IMR-90 (cell line): ENCODE measurements at regions not wholly inside any gene's neighbourhood (a gene's known extent, or its start where the extent isn't known, plus 50 kb on each side); places are given as distances from the start of the nearest gene placed in this dataset.
A peak's percentile ranks its signal among the peaks of the same experiment; 100 is the strongest.

Experiments
- ATAC-seq: fragments of 200-7000 bp; cut with Tn5 transposase; 2 replicates; pipeline ENCODE4 v1.9.1; 2020; ENCODE audit warnings: low read depth, mild to moderate bottlenecking, moderate library complexity
- BruUV-seq: library from RNA; stranded (reverse); fragments of 400-500 nt; replicated peaks from 2 replicates; lab custom pipeline; 2021; lab: Mats Ljungman, UMichigan
- CTCF ChIA-PET: fragments of 300-600 bp; formaldehyde crosslinking; extraction: SDS; loops from one replicate; lab custom pipeline; 2021; ENCODE audit warnings: antibody characterized with exemption; lab: Yijun Ruan, JAX
- POLR2A ChIA-PET: fragments of 300-600 bp; sonication (Branson Sonifier 250); formaldehyde crosslinking; loops from one replicate; lab custom pipeline; 2022; ENCODE audit warnings: antibody characterized with exemption; ENCODE audit not compliant: unreplicated experiment; lab: Charles Lee
- DNase-seq: peaks from one replicate; pipeline ENCODE4 v3.0.0; 2013
- H2AFZ ChIP-seq: replicated peaks from 2 replicates; pipeline ENCODE3; 2013; ENCODE audit warnings: low read length, mild to moderate bottlenecking; ENCODE audit not compliant: poor library complexity
- H2AK5ac ChIP-seq: 2 replicates; pipeline ENCODE4 v1.6.1; 2013; ENCODE audit warnings: low read depth, low read length, inconsistent platforms
- H2AK9ac ChIP-seq: replicated peaks from 2 replicates; pipeline ENCODE3; 2013; ENCODE audit warnings: mild to moderate bottlenecking, low read depth, low read length, moderate library complexity; ENCODE audit not compliant: poor library complexity
- H2BK120ac ChIP-seq: 2 replicates; pipeline ENCODE4 v1.6.1; 2013; ENCODE audit warnings: low read depth, low read length, inconsistent platforms
- H2BK15ac ChIP-seq: 3 replicates; pipeline ENCODE4 v1.6.1; 2013; ENCODE audit warnings: low read depth, low read length, inconsistent platforms
- H2BK20ac ChIP-seq: 2 replicates; pipeline ENCODE4 v1.6.1; 2013; ENCODE audit warnings: low read depth, mild to moderate bottlenecking, inconsistent platforms, low read length, moderate library complexity
- H2BK5ac ChIP-seq: 2 replicates; pipeline ENCODE4 v1.6.1; 2013; ENCODE audit warnings: mild to moderate bottlenecking, low read depth, low read length, inconsistent platforms; ENCODE audit not compliant: poor library complexity, severe bottlenecking
- H3K14ac ChIP-seq: replicated peaks from 2 replicates; pipeline ENCODE4 v1.6.1; 2013; ENCODE audit warnings: low read depth, low read length, inconsistent platforms
- H3K18ac ChIP-seq: 2 replicates; pipeline ENCODE4 v1.6.1; 2013; ENCODE audit warnings: low read depth, low read length, control low read depth
- H3K23ac ChIP-seq: 2 replicates; pipeline ENCODE4 v1.6.1; 2013; ENCODE audit warnings: low read depth, low read length, inconsistent platforms
- H3K27ac ChIP-seq: 2 replicates; pipeline ENCODE4 v1.5.1; 2013; ENCODE audit warnings: mild to moderate bottlenecking, control low read depth, low read length; ENCODE audit not compliant: insufficient read depth
- H3K27me3 ChIP-seq: 2 replicates; pipeline ENCODE4 v1.6.1; 2013; ENCODE audit warnings: low read length; ENCODE audit not compliant: control insufficient read depth, insufficient read depth
- H3K36me3 ChIP-seq: 2 replicates; pipeline ENCODE4 v1.6.1; 2013; ENCODE audit warnings: low read length, mixed read lengths; ENCODE audit not compliant: control insufficient read depth, insufficient read depth
- H3K4ac ChIP-seq: 2 replicates; pipeline ENCODE4 v1.6.1; 2013; ENCODE audit warnings: low read depth, low read length, inconsistent platforms
- H3K4me1 ChIP-seq: 2 replicates; pipeline ENCODE4 v1.6.1; 2013; ENCODE audit warnings: low read length, mixed read lengths; ENCODE audit not compliant: control insufficient read depth, insufficient read depth
- H3K4me2 ChIP-seq: 2 replicates; pipeline ENCODE4 v1.6.1; 2013; ENCODE audit warnings: low read depth, mild to moderate bottlenecking, control low read depth, low read length, moderate library complexity
- H3K4me3 ChIP-seq: 2 replicates; pipeline ENCODE4 v1.5.1; 2013; ENCODE audit warnings: low read depth, mild to moderate bottlenecking, control low read depth, low read length, moderate library complexity; ENCODE audit not compliant: insufficient read depth
- H3K56ac ChIP-seq: 2 replicates; pipeline ENCODE4 v1.6.1; 2013; ENCODE audit warnings: low read length, inconsistent platforms; ENCODE audit not compliant: insufficient read depth; ENCODE audit errors: extremely low read depth
- H3K79me1 ChIP-seq, 2 experiments: 2 replicates each; pipeline ENCODE4 v1.6.1; 2013; ENCODE audit warnings: low read length in 2 of 2, inconsistent platforms in 1 of 2, low read depth in 1 of 2
- H3K9ac ChIP-seq: 2 replicates; pipeline ENCODE4 v1.6.1; 2013; ENCODE audit warnings: low read depth, low read length, control low read depth
- H3K9me1 ChIP-seq: 2 replicates; pipeline ENCODE4 v1.6.1; 2013; ENCODE audit warnings: low read length, inconsistent platforms; ENCODE audit not compliant: insufficient read depth
- H3K9me3 ChIP-seq: 2 replicates; pipeline ENCODE4 v1.6.1; 2013; ENCODE audit warnings: low read length; ENCODE audit not compliant: control insufficient read depth, insufficient read depth
- H4K20me1 ChIP-seq: 2 replicates; pipeline ENCODE4 v1.6.1; 2013; ENCODE audit warnings: low read length, inconsistent platforms; ENCODE audit not compliant: insufficient read depth
- H4K5ac ChIP-seq: 2 replicates; pipeline ENCODE4 v1.6.1; 2013; ENCODE audit warnings: mild to moderate bottlenecking, low read depth, low read length, control low read depth
- H4K8ac ChIP-seq, 2 experiments: 2 replicates each; pipeline ENCODE4 v1.6.1; 2013; ENCODE audit warnings: low read depth in 2 of 2, low read length in 2 of 2, control low read depth in 1 of 2, inconsistent platforms in 1 of 2
- H4K91ac ChIP-seq: 2 replicates; pipeline ENCODE4 v1.6.1; 2013; ENCODE audit warnings: low read depth, low read length, inconsistent platforms; ENCODE audit not compliant: insufficient read depth
- BHLHE40 ChIP-seq: fragments of 150-350 bp; IDR thresholded peaks from 2 replicates; pipeline ENCODE4 v1.6.1; 2016; ENCODE audit warnings: mild to moderate bottlenecking, low read depth, low read length
- CEBPB ChIP-seq: IDR thresholded peaks from 2 replicates; pipeline ENCODE4 v1.6.1; 2012; ENCODE audit warnings: low read depth, low read length, improper control_type of control experiment
- CHD1 ChIP-seq: IDR thresholded peaks from 2 replicates; pipeline ENCODE4 v1.6.1; 2012; ENCODE audit warnings: low read depth, low read length, improper control_type of control experiment
- CTCF ChIP-seq: conservative IDR thresholded peaks from 2 replicates; pipeline ENCODE4 v1.5.1; 2012; ENCODE audit warnings: mild to moderate bottlenecking, low read depth, low read length, improper control_type of control experiment
- FOS ChIP-seq: fragments of 150-350 bp; IDR thresholded peaks from 2 replicates; pipeline ENCODE4 v1.6.1; 2016; ENCODE audit warnings: low read depth, low read length
- MAFK ChIP-seq: IDR thresholded peaks from 2 replicates; pipeline ENCODE4 v1.6.1; 2012; ENCODE audit warnings: low read depth, low read length, improper control_type of control experiment
- MAZ ChIP-seq: IDR thresholded peaks from 2 replicates; pipeline ENCODE4 v1.6.1; 2012; ENCODE audit warnings: low read depth, mild to moderate bottlenecking, low read length, improper control_type of control experiment, moderate library complexity, borderline replicate concordance
- MXI1 ChIP-seq: IDR thresholded peaks from 2 replicates; pipeline ENCODE4 v1.6.1; 2012; ENCODE audit warnings: low read depth, mild to moderate bottlenecking, low read length, moderate library complexity, borderline replicate concordance
- NFE2L2 ChIP-seq: fragments of 150-350 bp; IDR thresholded peaks from 2 replicates; pipeline ENCODE4 v1.6.1; 2016; ENCODE audit warnings: low read depth, mild to moderate bottlenecking, low read length
- POLR2A ChIP-seq: IDR thresholded peaks from 2 replicates; pipeline ENCODE4 v1.6.1; 2012; ENCODE audit warnings: mild to moderate bottlenecking, low read depth, low read length
- RAD21 ChIP-seq: IDR thresholded peaks from 2 replicates; pipeline ENCODE4 v1.6.1; 2012; ENCODE audit warnings: low read length, improper control_type of control experiment
- RCOR1 ChIP-seq: IDR thresholded peaks from 2 replicates; pipeline ENCODE4 v1.6.1; 2012; ENCODE audit warnings: mild to moderate bottlenecking, low read length, improper control_type of control experiment; ENCODE audit not compliant: insufficient replicate concordance
- RFX5 ChIP-seq: IDR thresholded peaks from 2 replicates; pipeline ENCODE4 v1.8.0; 2012; ENCODE audit warnings: low read depth, mild to moderate bottlenecking, low read length, moderate library complexity
- SMC3 ChIP-seq: fragments of 150-350 bp; IDR thresholded peaks from 2 replicates; pipeline ENCODE4 v1.6.1; 2016; ENCODE audit warnings: low read depth, mild to moderate bottlenecking, antibody characterized with exemption, low read length, moderate library complexity
- WGBS, 2 experiments: methylation state at CpG; one replicate each; pipeline versions ENCODE4 v1.1.5 to v1.1.7; 2013; ENCODE audit warnings: missing lambda C conversion rate in 2 of 2; ENCODE audit not compliant: insufficient read length in 1 of 2; ENCODE audit errors: extremely low coverage in 2 of 2; 5-methylcytosine and 5-hydroxymethylcytosine counted together
- dilution Hi-C: fragments of 300-500 bp; cut with HindIII; formaldehyde crosslinking; loops from one replicate; pipeline ENCODE4 v1.14.3; 2018; ENCODE audit warnings: low sequenced_read_pairs; ENCODE audit not compliant: unreplicated experiment
- in situ Hi-C: fragments of 300-500 bp; cut with MboI; formaldehyde crosslinking; loops from 3 replicates; pipeline ENCODE4 v1.14.3; 2019; ENCODE audit warnings: low sequenced_read_pairs, inconsistent platforms, mixed read lengths
- intact Hi-C: fragments of 100-400 bp; cut with micrococcal nuclease; formaldehyde crosslinking; loops from 2 replicates; pipeline ENCODE4 v1.10.0; 2022
- TF ChIP-seq, protein P1 (sequence below): fragments of 150-350 bp; IDR thresholded peaks from 2 replicates; pipeline ENCODE4 v1.6.1; 2016; ENCODE audit warnings: low read depth, mild to moderate bottlenecking, low read length, moderate library complexity, borderline replicate concordance
- TF ChIP-seq, protein P2 (sequence below): fragments of 150-350 bp; IDR thresholded peaks from 2 replicates; pipeline ENCODE4 v1.6.1; 2017; ENCODE audit warnings: mild to moderate bottlenecking, antibody characterized with exemption, low read length, low read depth

GRCh38 chr5:54637654-54638053, 120.1 kb downstream of the SNX18 start:
- in situ Hi-C loops, result no loop called here

More at GRCh38 chr5:54637654-54638053, 120.1 kb downstream of the SNX18 start:
- Histone ChIP-seq H2AFZ (peak overlapping the region; percentile 15), H2BK5ac (no peak overlapping the region), H3K9ac (no peak overlapping the region), H2BK20ac (no peak overlapping the region), H3K4me3 (no peak overlapping the region), H3K14ac (peak overlapping the region; percentile 3; the same call in 1 of the 2 replicates), H4K5ac (no peak overlapping the region; the same call in 1 of the 2 replicates), H4K8ac (peak overlapping the region in 1 of 2 experiments; percentile 4; a peak in 1 of 4 replicates), H3K4ac (no peak overlapping the region), H3K4me1 (peaks cover 6% of the 10 kb centered on the region), H3K9me1 (peaks cover 6% of the 10 kb centered on the region; the same call in 1 of the 2 replicates), H3K56ac (no peak overlapping the region), H3K27me3 (no peaks in the 10 kb centered on the region), H2AK5ac (no peak overlapping the region), H2BK15ac (0 out of 3 replicates have a peak overlapping the region, but pooled peaks have one; percentile 1), H3K18ac (peak overlapping the region; percentile 11), H4K20me1 (no peaks in the 10 kb centered on the region), H3K79me1 (no peaks in the 10 kb centered on the region; a peak in 1 of 4 replicates), H2AK9ac (no peak overlapping the region), H3K36me3 (no peaks in the 10 kb centered on the region), H2BK120ac (peak overlapping the region; percentile 1; the same call in 1 of the 2 replicates), H3K9me3 (no peaks in the 10 kb centered on the region), H3K23ac (no peak overlapping the region), H3K4me2 (no peak overlapping the region), H4K91ac (no peak overlapping the region), H3K27ac (peak overlapping the region; percentile 2; the same call in 1 of the 2 replicates)
- POLR2A ChIA-PET, result interaction anchor here (0.6 kb wide), 1 partner anchor 32 kb away, joined by 8 read pairs; no protein-coding TSS in a partner anchor
- WGBS, 2 experiments, result no CpG with 5 or more reads among the region's 6 CpGs
- intact Hi-C loops, result no loop called here
- DNase-seq (peak; percentile 48), ATAC-seq (peak; percentile 65; the same call in 1 of the 2 replicates)
- BruUV-seq, result no TSS peak
- dilution Hi-C loops, result no loop called here
- CTCF ChIA-PET, result interaction anchor here (1.0 kb wide), 1 partner anchor 121 kb away, joined by 3 read pairs; no protein-coding TSS in a partner anchor
- TF ChIP-seq NFE2L2 (no peak), CEBPB (no peak), BHLHE40 (no peak), FOS (no peak), RFX5 (no peak), CHD1 (no peak), RCOR1 (no peak), CTCF (no peak), MXI1 (no peak), MAZ (no peak), POLR2A (no peak), MAFK (no peak), RAD21 (no peak), SMC3 (no peak)
- TF ChIP-seq, protein P1, sequence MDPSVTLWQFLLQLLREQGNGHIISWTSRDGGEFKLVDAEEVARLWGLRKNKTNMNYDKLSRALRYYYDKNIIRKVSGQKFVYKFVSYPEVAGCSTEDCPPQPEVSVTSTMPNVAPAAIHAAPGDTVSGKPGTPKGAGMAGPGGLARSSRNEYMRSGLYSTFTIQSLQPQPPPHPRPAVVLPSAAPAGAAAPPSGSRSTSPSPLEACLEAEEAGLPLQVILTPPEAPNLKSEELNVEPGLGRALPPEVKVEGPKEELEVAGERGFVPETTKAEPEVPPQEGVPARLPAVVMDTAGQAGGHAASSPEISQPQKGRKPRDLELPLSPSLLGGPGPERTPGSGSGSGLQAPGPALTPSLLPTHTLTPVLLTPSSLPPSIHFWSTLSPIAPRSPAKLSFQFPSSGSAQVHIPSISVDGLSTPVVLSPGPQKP, result no peak
- TF ChIP-seq, protein P2, sequence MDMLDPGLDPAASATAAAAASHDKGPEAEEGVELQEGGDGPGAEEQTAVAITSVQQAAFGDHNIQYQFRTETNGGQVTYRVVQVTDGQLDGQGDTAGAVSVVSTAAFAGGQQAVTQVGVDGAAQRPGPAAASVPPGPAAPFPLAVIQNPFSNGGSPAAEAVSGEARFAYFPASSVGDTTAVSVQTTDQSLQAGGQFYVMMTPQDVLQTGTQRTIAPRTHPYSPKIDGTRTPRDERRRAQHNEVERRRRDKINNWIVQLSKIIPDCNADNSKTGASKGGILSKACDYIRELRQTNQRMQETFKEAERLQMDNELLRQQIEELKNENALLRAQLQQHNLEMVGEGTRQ, result no peak
